Mesendoderm (in vitro differentiated cells): ENCODE measurements at regions not wholly inside any gene's neighbourhood (a gene's known extent, or its start where the extent isn't known, plus 50 kb on each side); places are given as distances from the start of the nearest gene placed in this dataset.

Source experiments
- DNase-seq: peaks from one replicate; pipeline ENCODE4 v3.0.0; 2013
- H2AK5ac ChIP-seq: 2 replicates; pipeline ENCODE4 v1.6.1; 2013; ENCODE audit warnings: low read length, inconsistent platforms
- H2BK120ac ChIP-seq: 2 replicates; pipeline ENCODE4 v1.6.1; 2013; ENCODE audit warnings: low read depth, mild to moderate bottlenecking, low read length, moderate library complexity, mixed read lengths
- H2BK15ac ChIP-seq: replicated peaks from 2 replicates; pipeline ENCODE4 v1.6.1; 2013; ENCODE audit warnings: low read depth, mild to moderate bottlenecking, moderate library complexity
- H2BK5ac ChIP-seq: 2 replicates; pipeline ENCODE4 v1.6.1; 2013; ENCODE audit warnings: low read length, inconsistent platforms
- H3K18ac ChIP-seq: 2 replicates; pipeline ENCODE4 v1.6.1; 2013; ENCODE audit warnings: mild to moderate bottlenecking, low read length, mixed read lengths
- H3K23ac ChIP-seq: one replicate; pipeline ENCODE4 v1.6.1; 2013; ENCODE audit warnings: low read length
- H3K27ac ChIP-seq: 2 replicates; pipeline ENCODE4 v1.5.1; 2013; ENCODE audit warnings: low read depth, mild to moderate bottlenecking, inconsistent platforms, low read length, moderate library complexity
- H3K27me3 ChIP-seq: 2 replicates; pipeline ENCODE4 v1.6.1; 2013; ENCODE audit warnings: low read length, control low read depth, mild to moderate bottlenecking, inconsistent platforms; ENCODE audit not compliant: insufficient read depth, poor library complexity
- H3K36me3 ChIP-seq: 2 replicates; pipeline ENCODE4 v1.6.1; 2013; ENCODE audit warnings: low read length, inconsistent platforms; ENCODE audit not compliant: control insufficient read depth, insufficient read depth
- H3K4ac ChIP-seq: one replicate; pipeline ENCODE4 v1.6.1; 2013; ENCODE audit warnings: low read depth, mild to moderate bottlenecking, low read length, moderate library complexity
- H3K4me1 ChIP-seq: 2 replicates; pipeline ENCODE4 v1.6.1; 2013; ENCODE audit warnings: low read depth, low read length, inconsistent platforms; ENCODE audit not compliant: control insufficient read depth
- H3K4me2 ChIP-seq: 2 replicates; pipeline ENCODE4 v1.6.1; 2013; ENCODE audit warnings: low read length
- H3K4me3 ChIP-seq: 2 replicates; pipeline ENCODE4 v1.5.1; 2013; ENCODE audit warnings: mild to moderate bottlenecking, low read length
- H3K56ac ChIP-seq: one replicate; pipeline ENCODE4 v1.6.1; 2013; ENCODE audit warnings: low read length
- H3K79me1 ChIP-seq: 2 replicates; pipeline ENCODE4 v1.6.1; 2013; ENCODE audit warnings: low read length, inconsistent platforms
- H3K79me2 ChIP-seq: 2 replicates; pipeline ENCODE4 v1.6.1; 2013; ENCODE audit warnings: mild to moderate bottlenecking, low read length; ENCODE audit not compliant: control insufficient read depth, insufficient read depth
- H3K9ac ChIP-seq: 2 replicates; pipeline ENCODE4 v1.6.1; 2013; ENCODE audit warnings: low read length, inconsistent platforms
- H4K5ac ChIP-seq: one replicate; pipeline ENCODE4 v1.6.1; 2013; ENCODE audit warnings: low read length
- H4K8ac ChIP-seq: one replicate; pipeline ENCODE4 v1.6.1; 2013; ENCODE audit warnings: low read depth, mild to moderate bottlenecking, control low read depth, low read length, moderate library complexity
- WGBS: extraction: QIAGEN DNeasy Blood & Tissue Kit; methylation state at CpG from one replicate; pipeline ENCODE4 v1.1.7; 2013; ENCODE audit warnings: low lambda C conversion rate, missing lambda C conversion rate; ENCODE audit not compliant: insufficient coverage; ENCODE audit errors: extremely low coverage; 5-methylcytosine and 5-hydroxymethylcytosine counted together

GRCh38 chr12:130236446-130236845 is 74.2 kb downstream of the FZD10 start:
- no CpG with 5 or more reads among the region's 9 CpGs for WGBS
- H3K9ac ChIP-seq, result no peak overlapping the region
- H3K18ac ChIP-seq, result no peak overlapping the region
- H3K23ac ChIP-seq, result no peak overlapping the region
- H4K5ac ChIP-seq, result no peak overlapping the region
- no peak for DNase-seq
- no peak overlapping the region for H2BK120ac ChIP-seq
- no peak overlapping the region for H3K27ac ChIP-seq
- no peak overlapping the region for H2BK15ac ChIP-seq
- H4K8ac ChIP-seq, result no peak overlapping the region
- H3K4me1 ChIP-seq, result no peaks in the 10 kb centered on the region
- H3K79me1 ChIP-seq, result no peaks in the 10 kb centered on the region
- H3K79me2 ChIP-seq, result no peaks in the 10 kb centered on the region
- H3K27me3 ChIP-seq, result no peaks in the 10 kb centered on the region
- H3K4ac ChIP-seq, result no peak overlapping the region
- no peak overlapping the region for H3K4me2 ChIP-seq
- H2AK5ac ChIP-seq, result no peak overlapping the region
- H3K56ac ChIP-seq, result no peak overlapping the region
- H2BK5ac ChIP-seq, result no peak overlapping the region
- H3K4me3 ChIP-seq, result no peak overlapping the region
- no peaks in the 10 kb centered on the region for H3K36me3 ChIP-seq

GRCh38 chr12:130240831-130241590 is 78.7 kb downstream of the FZD10 start:
- H4K5ac ChIP-seq, result no peak overlapping the region
- H3K4ac ChIP-seq, result no peak overlapping the region
- no peak overlapping the region for H3K9ac ChIP-seq
- H3K23ac ChIP-seq, result no peak overlapping the region
- H3K4me2 ChIP-seq, result no peak overlapping the region
- no peaks in the 10 kb centered on the region for H3K79me2 ChIP-seq
- no peak overlapping the region for H3K18ac ChIP-seq
- no peak overlapping the region for H3K56ac ChIP-seq
- no peak overlapping the region for H2BK5ac ChIP-seq
- no peak overlapping the region for H3K4me3 ChIP-seq
- no peaks in the 10 kb centered on the region for H3K79me1 ChIP-seq
- no peak overlapping the region for H2AK5ac ChIP-seq
- no peak for DNase-seq
- no peaks in the 10 kb centered on the region for H3K27me3 ChIP-seq
- H2BK120ac ChIP-seq, result no peak overlapping the region
- H3K4me1 ChIP-seq, result no peaks in the 10 kb centered on the region
- no CpG with 5 or more reads among the region's 13 CpGs for WGBS
- no peaks in the 10 kb centered on the region for H3K36me3 ChIP-seq
- H3K27ac ChIP-seq, result no peak overlapping the region
- no peak overlapping the region for H2BK15ac ChIP-seq
- H4K8ac ChIP-seq, result no peak overlapping the region

- no peak overlapping the region for H3K4me2 ChIP-seq
Measured at GRCh38 chr12:130242506-130242905, 80.2 kb downstream of the FZD10 start.

GRCh38 chr12:130245251-130245650 is 83.0 kb downstream of the FZD10 start:
- Histone ChIP-seq H3K79me2 (no peaks in the 10 kb centered on the region), H3K18ac (no peak overlapping the region), H4K5ac (no peak overlapping the region), H2AK5ac (no peak overlapping the region), H2BK120ac (no peak overlapping the region), H2BK15ac (no peak overlapping the region), H2BK5ac (no peak overlapping the region), H3K9ac (no peak overlapping the region), H3K56ac (no peak overlapping the region), H3K79me1 (no peaks in the 10 kb centered on the region), H3K27ac (no peak overlapping the region), H3K4me2 (no peak overlapping the region), H3K27me3 (no peaks in the 10 kb centered on the region), H3K4me1 (no peaks in the 10 kb centered on the region), H3K36me3 (no peaks in the 10 kb centered on the region), H4K8ac (no peak overlapping the region), H3K4me3 (no peak overlapping the region), H3K4ac (no peak overlapping the region), H3K23ac (no peak overlapping the region)
- no peak for DNase-seq
- no CpG with 5 or more reads among the region's 6 CpGs for WGBS

More at GRCh38 chr12:130242506-130242905, 80.2 kb downstream of the FZD10 start:
- H3K36me3 ChIP-seq, result no peaks in the 10 kb centered on the region
- H2BK5ac ChIP-seq, result no peak overlapping the region
- no peak overlapping the region for H3K9ac ChIP-seq
- H3K4me1 ChIP-seq, result no peaks in the 10 kb centered on the region
- H2AK5ac ChIP-seq, result no peak overlapping the region
- no peak overlapping the region for H3K56ac ChIP-seq
- no peak for DNase-seq
- no peaks in the 10 kb centered on the region for H3K79me2 ChIP-seq
- H3K27ac ChIP-seq, result no peak overlapping the region
- H3K79me1 ChIP-seq, result no peaks in the 10 kb centered on the region
- H4K8ac ChIP-seq, result no peak overlapping the region
- no CpG with 5 or more reads among the region's 7 CpGs for WGBS
- H4K5ac ChIP-seq, result no peak overlapping the region
- H3K23ac ChIP-seq, result no peak overlapping the region
- H2BK15ac ChIP-seq, result no peak overlapping the region
- H3K27me3 ChIP-seq, result no peaks in the 10 kb centered on the region
- H3K4me3 ChIP-seq, result no peak overlapping the region
- no peak overlapping the region for H3K18ac ChIP-seq
- no peak overlapping the region for H2BK120ac ChIP-seq
- H3K4ac ChIP-seq, result no peak overlapping the region

- Histone ChIP-seq H3K4me1 (no peaks in the 10 kb centered on the region), H3K79me2 (no peaks in the 10 kb centered on the region), H3K4me2 (no peak overlapping the region), H2BK120ac (no peak overlapping the region), H2BK15ac (no peak overlapping the region), H2BK5ac (no peak overlapping the region), H3K9ac (no peak overlapping the region), H4K5ac (no peak overlapping the region), H3K4me3 (no peak overlapping the region), H3K18ac (no peak overlapping the region), H2AK5ac (no peak overlapping the region), H3K23ac (no peak overlapping the region), H3K79me1 (no peaks in the 10 kb centered on the region), H3K56ac (no peak overlapping the region), H3K4ac (no peak overlapping the region), H3K36me3 (no peaks in the 10 kb centered on the region), H3K27ac (no peak overlapping the region), H3K27me3 (no peaks in the 10 kb centered on the region), H4K8ac (no peak overlapping the region)
- WGBS, result no CpG with 5 or more reads among the region's 6 CpGs
- no peak for DNase-seq
Measured at GRCh38 chr12:130246560-130246959, 84.3 kb downstream of the FZD10 start.
